ENCODE measurements at regions not wholly inside any gene's neighbourhood (a gene's known extent, or its start where the extent isn't known, plus 50 kb on each side); places are given as distances from the start of the nearest gene placed in this dataset.
"Not testable (repeated sequence)": the region's sequence is repeated elsewhere in the genome, so short reads cannot be mapped to it uniquely, and the experiment has no call there.

- no peak for DNase-seq (ENCODE audit: low spot score)
- no peak for TF ChIP-seq CTCF (IDR thresholded peaks at IDR 0.05)
- Histone ChIP-seq H3K4me3 (no peak overlapping the region), H3K27ac (no peak overlapping the region)
These were observed 614.6 kb upstream of the SMIM31 start for GRCh38 chr4:164139291-164139690.

DNA sequence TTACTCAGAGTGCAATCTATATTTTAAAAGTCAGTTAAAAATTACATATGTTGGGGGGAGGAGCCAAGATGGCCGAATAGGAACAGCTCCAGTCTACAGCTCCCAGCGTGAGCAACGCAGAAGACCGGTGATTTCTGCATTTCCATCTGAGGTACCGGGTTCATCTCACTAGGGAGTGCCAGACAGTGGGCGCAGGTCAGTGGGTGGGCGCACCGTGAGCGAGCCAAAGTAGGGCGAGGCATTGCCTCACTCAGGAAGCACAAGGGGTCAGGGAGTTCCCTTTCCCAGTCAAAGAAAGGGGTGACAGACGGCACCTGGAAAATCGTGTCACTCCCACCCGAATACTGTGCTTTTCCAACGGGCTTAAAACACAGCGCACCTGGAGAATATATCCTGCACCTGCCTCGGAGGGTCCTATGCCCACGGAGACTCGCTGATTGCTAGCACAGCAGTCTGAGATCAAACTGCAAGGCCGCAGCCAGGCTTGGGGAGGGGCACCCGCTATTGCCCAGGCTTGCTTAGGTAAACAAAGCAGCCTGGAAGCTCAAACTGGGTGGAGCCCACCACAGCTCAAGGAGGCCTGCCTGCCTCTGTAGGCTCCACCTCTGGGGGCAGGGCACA is 612.1 kb upstream of the SMIM31 start:
- not testable (repeated sequence) for DNase-seq (ENCODE audit: low spot score); H3K27ac ChIP-seq; H3K4me3 ChIP-seq

- no peak overlapping the region for H3K4me3 ChIP-seq
- H3K27ac ChIP-seq: no peak overlapping the region
- no peak for DNase-seq (ENCODE audit: low spot score)
- TF ChIP-seq CTCF (IDR thresholded peaks at IDR 0.05): no peak
These were observed 599.5 kb upstream of the SMIM31 start for GRCh38 chr4:164154416-164154815.

- no peak for TF ChIP-seq CTCF (IDR thresholded peaks at IDR 0.05)
- DNase-seq (ENCODE audit: low spot score): no peak
- no peak overlapping the region for H3K4me3 ChIP-seq
- no peak overlapping the region for H3K27ac ChIP-seq
These were observed 584.3 kb upstream of the SMIM31 start for GRCh38 chr4:164169591-164169990.

DNA sequence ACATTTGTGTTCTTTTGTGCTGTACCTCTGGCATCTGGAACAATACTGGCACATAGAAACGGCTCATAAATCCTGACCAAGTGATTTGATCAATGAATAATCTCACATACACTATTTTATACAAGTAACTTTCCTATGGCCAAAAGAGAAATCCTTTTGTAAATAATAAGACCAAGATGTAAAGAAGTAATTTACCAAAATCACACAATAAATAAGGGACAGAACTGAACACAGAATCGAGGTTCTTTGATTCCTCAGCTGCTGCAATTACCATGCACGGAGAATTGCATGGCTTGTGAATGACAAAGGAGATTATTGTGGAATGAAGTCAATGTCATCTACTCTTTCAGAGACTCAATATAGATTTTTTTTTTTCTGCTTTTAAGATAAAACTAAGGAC is 576.8 kb upstream of the SMIM31 start:
- DNase-seq (ENCODE audit: low spot score): no peak
- Histone ChIP-seq H3K4me3 (no peak overlapping the region), H3K27ac (no peak overlapping the region)
- TF ChIP-seq CTCF (IDR thresholded peaks at IDR 0.05): no peak

DNA sequence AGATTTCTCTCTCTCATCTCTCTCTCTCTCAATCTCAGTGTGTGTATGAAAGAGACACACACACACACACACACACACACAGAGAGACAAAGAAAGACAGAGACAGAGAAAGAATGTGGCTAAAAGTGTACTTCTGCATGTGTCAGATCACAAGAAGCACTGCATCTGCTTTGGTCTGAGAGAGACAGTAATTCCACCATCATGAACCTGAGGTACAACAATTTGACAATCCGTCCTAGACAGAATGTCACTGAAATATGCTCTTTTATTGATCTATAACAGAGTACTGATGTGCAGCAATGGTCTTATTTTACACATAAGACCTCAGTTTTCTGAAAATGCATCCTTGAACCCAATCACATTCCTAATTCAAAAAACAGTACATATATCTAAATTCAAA is 576.2 kb upstream of the SMIM31 start:
- no peak for DNase-seq (ENCODE audit: low spot score)
- H3K27ac ChIP-seq: no peak overlapping the region
- TF ChIP-seq CTCF (IDR thresholded peaks at IDR 0.05): no peak
- H3K4me3 ChIP-seq: no peak overlapping the region

- Histone ChIP-seq H3K27ac (no peak overlapping the region), H3K4me3 (no peak overlapping the region)
- no peak for DNase-seq (ENCODE audit: low spot score)
- TF ChIP-seq CTCF (IDR thresholded peaks at IDR 0.05): no peak
These were observed 565.7 kb upstream of the SMIM31 start for GRCh38 chr4:164188236-164188635.

DNA sequence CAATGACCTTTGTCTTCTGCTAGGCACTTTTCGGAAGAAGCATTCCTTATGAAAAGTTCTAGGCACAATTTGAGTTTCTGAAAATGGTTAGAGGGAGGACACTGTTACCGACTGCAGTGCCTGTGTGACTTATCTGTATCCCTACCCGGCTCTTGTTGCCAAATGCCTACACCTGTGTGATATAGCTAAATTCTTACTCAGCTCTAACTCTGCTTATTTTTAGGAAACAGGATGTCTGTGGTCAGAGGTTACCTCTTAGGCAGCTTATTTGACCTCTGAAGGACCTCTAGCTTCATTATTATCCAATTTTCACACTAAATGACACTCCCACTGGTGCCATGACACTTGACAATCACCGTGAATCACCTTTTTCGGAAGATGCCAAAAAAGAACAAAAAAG is 561.1 kb upstream of the SMIM31 start:
- no peak overlapping the region for H3K4me3 ChIP-seq
- no peak for TF ChIP-seq CTCF (IDR thresholded peaks at IDR 0.05)
- H3K27ac ChIP-seq: no peak overlapping the region
- no peak for DNase-seq (ENCODE audit: low spot score)

All from coronary artery (tissue), 2 donors.